HG03439 (cell line): ENCODE measurements at regions not wholly inside any gene's neighbourhood (a gene's known extent, or its start where the extent isn't known, plus 50 kb on each side); places are given as distances from the start of the nearest gene placed in this dataset.
A peak's percentile ranks its signal among the peaks of the same experiment; 100 is the strongest.

Source experiments
- ATAC-seq: cut with Tn5 transposase; IDR thresholded peaks from one replicate; pipeline ENCODE4 v1.9.1; 2021; ENCODE audit warnings: mild to moderate bottlenecking, moderate library complexity; ENCODE audit not compliant: unreplicated experiment

- no peak for ATAC-seq
These were observed 111.1 kb upstream of the RIOK3 start for GRCh38 chr18:23341983-23342382.

GRCh38 chr18:23342506-23342905 lies 110.6 kb upstream of the RIOK3 start:
- ATAC-seq, result no peak

GRCh38 chr18:23350188-23350587 lies 102.9 kb upstream of the RIOK3 start:
- no peak for ATAC-seq

GRCh38 chr18:23351521-23351920 lies 101.6 kb upstream of the RIOK3 start:
- no peak for ATAC-seq

GRCh38 chr18:23352042-23352441 lies 101.0 kb upstream of the RIOK3 start:
- no peak for ATAC-seq

- peak; percentile 32 for ATAC-seq
These were observed 99.6 kb upstream of the RIOK3 start for GRCh38 chr18:23353459-23353858.

GRCh38 chr18:23354625-23355024 lies 98.5 kb upstream of the RIOK3 start:
- ATAC-seq, result no peak

GRCh38 chr18:23355206-23355605 lies 97.9 kb upstream of the RIOK3 start:
- no peak for ATAC-seq

GRCh38 chr18:23356424-23356823 lies 96.7 kb upstream of the RIOK3 start:
- no peak for ATAC-seq

- no peak for ATAC-seq
These were observed 96.0 kb upstream of the RIOK3 start for GRCh38 chr18:23356915-23357601.

- no peak for ATAC-seq
These were observed 95.0 kb upstream of the RIOK3 start for GRCh38 chr18:23357996-23358594.

- ATAC-seq, result no peak
These were observed 93.7 kb upstream of the RIOK3 start for GRCh38 chr18:23359421-23359820.

GRCh38 chr18:23363865-23364570 lies 89.1 kb upstream of the RIOK3 start:
- no peak for ATAC-seq

- no peak for ATAC-seq
These were observed 87.5 kb upstream of the RIOK3 start for GRCh38 chr18:23365602-23366001.

- ATAC-seq, result no peak
These were observed 83.8 kb upstream of the RIOK3 start for GRCh38 chr18:23369266-23369665.

GRCh38 chr18:23373570-23373969 lies 79.5 kb upstream of the RIOK3 start:
- no peak for ATAC-seq

- ATAC-seq, result peak; percentile 63
These were observed 75.3 kb upstream of the RIOK3 start for GRCh38 chr18:23377669-23378301.

- ATAC-seq, result no peak
These were observed 74.8 kb upstream of the RIOK3 start for GRCh38 chr18:23378302-23378686.

GRCh38 chr18:23380001-23380550 lies 73.0 kb upstream of the RIOK3 start:
- no peak for ATAC-seq

- no peak for ATAC-seq
These were observed 72.3 kb upstream of the RIOK3 start for GRCh38 chr18:23380817-23381216.

GRCh38 chr18:23383494-23383893 lies 69.6 kb upstream of the RIOK3 start:
- no peak for ATAC-seq
